RPMI7951 (cell line): ENCODE measurements at regions not wholly inside any gene's neighbourhood (a gene's known extent, or its start where the extent isn't known, plus 50 kb on each side); places are given as distances from the start of the nearest gene placed in this dataset.

Source experiments
- DNase-seq: peaks from one replicate; pipeline ENCODE4 v3.0.0-alpha.2; 2012; ENCODE audit warnings: low read depth

DNA sequence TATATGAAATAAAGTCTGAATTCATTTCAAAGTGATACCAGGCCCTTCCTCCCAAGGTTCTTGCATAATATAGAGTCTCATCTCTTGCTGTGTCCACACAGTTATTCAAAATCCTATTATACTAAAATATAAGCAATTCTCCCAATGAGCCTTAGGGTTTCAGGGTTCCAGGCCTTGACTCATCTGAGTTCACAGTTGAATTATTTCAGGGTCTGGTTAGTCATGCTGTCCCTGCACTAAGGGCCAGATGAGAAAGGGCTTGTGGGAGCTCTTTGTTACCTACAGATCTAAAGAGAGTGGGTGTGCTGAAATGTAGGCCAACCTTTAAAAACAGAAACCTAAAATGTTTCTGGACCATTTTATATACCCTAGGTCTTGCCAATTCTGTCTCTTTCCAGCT lies 337.5 kb upstream of the LRRC7 start:
- no peak for DNase-seq

GRCh38 chr1:69233463-69233862 lies 334.3 kb upstream of the LRRC7 start:
- DNase-seq: no peak

DNA sequence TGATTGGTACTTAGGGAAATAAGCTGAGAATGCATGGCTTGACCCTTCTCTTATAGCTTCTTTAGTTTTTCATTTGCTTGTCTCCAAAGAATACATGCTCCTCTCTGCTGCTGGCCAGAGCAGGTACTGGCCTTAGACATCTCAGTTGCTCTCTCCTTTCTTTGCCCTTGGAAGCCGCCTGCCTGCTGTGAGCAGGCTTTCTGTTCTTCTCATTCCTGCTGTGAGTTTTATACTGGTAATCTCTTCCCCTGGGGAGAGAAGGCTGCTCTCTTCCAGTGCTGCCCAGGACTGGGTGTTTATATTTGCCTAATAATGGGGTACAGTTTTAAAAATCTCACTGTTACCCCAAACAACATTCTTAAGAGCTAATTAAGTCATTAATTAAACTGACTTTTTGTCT lies 323.5 kb upstream of the LRRC7 start:
- no peak for DNase-seq

DNA sequence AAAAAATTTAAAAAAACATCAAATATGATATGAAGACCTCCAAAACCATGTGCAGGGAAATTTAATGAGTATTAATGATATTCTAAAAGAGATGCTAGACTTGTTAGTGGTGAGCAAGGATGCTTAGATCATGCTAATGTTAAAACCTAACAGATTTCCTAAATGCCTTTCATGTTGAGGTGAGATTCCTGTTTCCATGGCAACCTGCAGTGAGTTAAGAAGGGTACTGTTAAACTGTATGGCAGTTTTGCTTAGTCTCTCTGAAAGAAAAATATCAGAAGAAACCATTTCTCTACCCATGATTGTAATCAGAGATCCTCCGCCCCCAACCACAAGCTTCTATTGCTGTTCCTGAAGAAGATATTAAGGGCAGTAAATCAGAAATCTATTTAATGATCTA lies 321.6 kb upstream of the LRRC7 start:
- DNase-seq: no peak

DNA sequence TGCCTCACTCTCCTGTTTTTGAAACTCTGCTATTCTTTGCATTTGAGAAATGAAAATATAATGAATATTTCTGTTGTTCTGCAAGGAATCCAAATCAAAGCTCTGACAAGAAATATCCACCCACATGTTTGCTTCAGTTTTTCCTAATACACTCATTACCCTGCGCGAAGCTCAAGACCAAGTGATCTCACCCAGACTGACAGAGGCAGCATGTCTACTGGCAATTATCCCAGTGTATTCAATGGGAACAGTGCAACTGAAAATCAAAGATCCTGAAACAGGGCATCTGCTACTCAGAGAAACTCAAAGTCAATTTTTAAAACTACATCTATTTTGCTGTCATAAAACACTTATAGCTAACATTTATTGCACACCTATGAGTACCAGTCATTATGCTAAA lies 321.0 kb upstream of the LRRC7 start:
- no peak for DNase-seq

DNA sequence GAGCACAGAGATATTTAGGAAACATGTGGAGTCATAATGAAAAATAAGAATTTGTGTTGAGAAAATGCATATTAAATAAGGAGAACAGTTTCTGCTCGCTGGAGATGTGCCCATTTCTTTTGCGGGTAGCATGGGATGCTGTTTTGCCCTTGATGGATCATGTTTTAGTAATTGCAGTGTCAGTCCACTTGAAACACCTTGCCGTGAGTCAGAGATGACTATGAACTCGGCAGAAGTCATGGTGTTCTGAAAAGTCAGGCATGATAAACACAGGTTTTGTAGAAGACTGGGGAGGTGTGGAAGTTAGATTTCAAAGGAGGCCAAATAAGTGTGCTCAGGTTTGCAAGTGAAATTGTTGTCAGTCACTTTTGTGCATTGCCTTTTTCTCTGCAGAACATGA lies 315.0 kb upstream of the LRRC7 start:
- DNase-seq: no peak

DNA sequence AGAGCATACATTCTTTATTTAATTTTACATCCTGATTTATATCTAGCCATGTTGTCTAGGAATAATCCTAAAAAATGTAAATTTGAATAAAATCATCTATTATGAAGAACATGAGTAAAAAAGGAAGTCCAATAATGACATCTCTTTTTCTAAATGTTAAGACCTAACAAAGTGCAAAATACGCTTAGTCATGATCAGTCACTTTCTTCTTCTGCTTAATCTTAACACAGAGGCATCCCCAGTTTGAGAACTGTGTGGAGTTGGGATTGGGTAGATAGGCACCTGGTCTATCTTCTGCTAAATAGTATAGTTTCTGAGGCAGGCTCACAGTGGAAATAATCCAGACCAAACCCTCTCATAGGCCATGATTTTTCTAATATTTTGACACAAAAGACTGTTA lies 311.7 kb upstream of the LRRC7 start:
- DNase-seq: no peak

- no peak for DNase-seq
These were observed 308.9 kb upstream of the LRRC7 start for GRCh38 chr1:69258842-69259241.

GRCh38 chr1:69263921-69264391 lies 303.8 kb upstream of the LRRC7 start:
- DNase-seq: no peak

- DNase-seq: no peak
These were observed 298.2 kb upstream of the LRRC7 start for GRCh38 chr1:69269491-69269890.

- no peak for DNase-seq
These were observed 296.1 kb upstream of the LRRC7 start for GRCh38 chr1:69271587-69272125.

DNA sequence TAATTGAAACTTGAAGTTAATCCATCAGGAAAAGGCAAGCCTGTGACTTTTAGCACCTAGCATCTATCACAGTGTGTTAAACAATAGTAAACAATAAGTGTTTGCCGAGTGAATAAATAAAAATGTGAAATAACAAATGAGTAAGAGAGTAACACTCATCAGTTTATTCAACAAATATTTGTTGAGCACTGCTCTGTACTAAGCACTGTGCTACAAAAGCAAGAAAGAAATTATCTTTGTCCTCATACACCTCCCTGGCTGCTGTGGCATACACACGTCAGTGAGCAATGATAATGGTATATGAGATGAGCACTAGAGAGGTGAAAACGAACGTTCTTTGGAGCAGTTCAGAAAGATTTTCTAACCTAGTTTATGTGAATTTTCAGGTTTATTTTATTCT lies 295.0 kb upstream of the LRRC7 start:
- no peak for DNase-seq

GRCh38 chr1:69278923-69279322 lies 288.8 kb upstream of the LRRC7 start:
- no peak for DNase-seq

DNA sequence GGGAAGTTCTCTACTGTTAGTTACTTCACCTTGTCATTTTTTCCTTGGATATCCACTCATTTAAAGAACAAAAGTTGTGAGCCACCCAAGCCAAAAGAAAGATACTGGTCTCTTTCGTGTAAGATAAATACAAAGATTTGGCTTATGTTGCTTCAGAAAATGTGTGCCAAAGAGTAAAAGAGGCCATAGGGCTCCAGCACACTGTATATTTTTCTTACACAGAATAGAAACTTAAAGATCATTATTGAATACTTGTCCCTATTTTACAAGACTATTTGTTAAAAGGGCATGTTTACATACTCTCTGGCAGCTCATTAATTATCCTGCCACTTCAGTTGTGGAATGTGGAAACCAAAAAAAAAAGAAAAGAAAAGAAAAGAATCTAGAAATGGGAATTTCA lies 284.2 kb upstream of the LRRC7 start:
- no peak for DNase-seq

DNA sequence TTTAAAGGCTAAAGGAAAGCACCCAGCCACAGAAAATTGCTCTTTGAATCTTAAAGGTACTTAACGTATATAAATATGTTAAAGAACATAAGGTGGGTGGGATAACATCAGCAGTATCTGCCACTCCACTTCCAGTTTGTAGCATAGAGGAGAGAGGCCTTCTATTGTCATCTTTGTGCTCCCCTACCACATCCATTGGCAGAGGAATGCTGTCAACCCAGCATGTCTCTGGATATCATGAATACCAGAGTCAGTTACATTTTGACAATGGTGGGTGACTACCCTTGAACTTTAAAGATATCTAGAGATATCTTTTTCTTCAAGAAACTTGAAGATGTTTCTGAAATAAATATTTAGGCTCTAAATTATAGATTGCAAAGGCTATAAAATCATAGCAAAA lies 283.2 kb upstream of the LRRC7 start:
- DNase-seq: no peak

DNA sequence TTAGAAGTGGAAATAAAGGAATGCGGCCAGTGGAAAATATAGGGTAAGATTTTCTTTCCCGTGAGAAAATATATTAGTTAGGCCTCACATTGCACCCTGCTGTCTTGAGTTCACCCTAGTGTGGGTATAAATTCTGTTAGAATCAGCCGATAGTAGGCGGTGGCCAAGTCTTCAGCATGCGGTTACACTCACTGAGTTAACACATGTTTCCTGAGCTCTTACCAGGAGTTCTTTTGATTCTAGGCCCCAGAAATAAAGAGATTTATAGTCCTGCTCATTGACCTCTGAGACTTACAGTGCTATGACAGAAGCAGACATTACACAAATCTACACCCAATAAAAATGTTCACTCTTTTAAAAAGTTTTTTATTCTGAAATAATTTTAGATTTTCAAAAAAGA lies 279.3 kb upstream of the LRRC7 start:
- no peak for DNase-seq

DNA sequence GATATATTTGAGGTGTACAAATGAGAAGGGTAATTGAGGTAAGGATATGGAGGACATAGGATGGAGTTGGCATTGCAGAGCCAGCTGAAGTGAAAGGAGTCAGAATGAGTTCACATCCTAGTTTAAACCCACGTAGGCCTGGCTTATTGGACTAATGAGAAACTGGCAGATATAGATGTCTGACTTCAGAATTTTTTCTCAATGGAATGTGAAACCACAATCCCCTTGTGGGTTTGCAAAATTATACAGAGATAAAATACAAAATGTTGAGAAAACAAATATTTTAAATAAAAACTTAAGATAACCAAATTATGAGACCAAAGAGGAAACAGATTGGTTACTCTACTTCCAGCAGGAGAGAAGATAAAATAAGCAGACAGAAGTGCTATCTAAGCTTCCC lies 277.4 kb upstream of the LRRC7 start:
- DNase-seq: no peak

GRCh38 chr1:69291541-69291940 lies 276.2 kb upstream of the LRRC7 start:
- DNase-seq: no peak

GRCh38 chr1:69292833-69293232 lies 274.9 kb upstream of the LRRC7 start:
- DNase-seq: no peak

DNA sequence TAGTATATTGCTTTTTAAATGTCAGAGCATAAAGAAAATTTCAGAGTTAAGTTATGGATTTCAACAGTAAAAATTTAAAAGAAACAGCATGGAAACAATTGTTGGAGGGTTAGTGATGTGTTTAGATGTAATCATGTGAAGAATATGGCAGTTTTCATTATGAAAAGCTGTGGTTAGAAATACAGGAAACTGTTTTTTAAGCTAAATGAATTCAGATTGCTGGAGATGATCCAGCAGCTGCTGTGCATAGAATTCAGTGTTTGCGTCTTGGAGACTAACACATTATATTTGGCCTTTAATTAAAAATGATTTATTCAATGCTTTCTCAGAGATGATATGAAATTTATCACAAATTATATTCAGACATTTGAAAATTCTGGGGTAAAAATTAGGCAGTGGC lies 273.6 kb upstream of the LRRC7 start:
- DNase-seq: no peak

GRCh38 chr1:69295265-69295664 lies 272.5 kb upstream of the LRRC7 start:
- no peak for DNase-seq

GRCh38 chr1:69305621-69306020 lies 262.1 kb upstream of the LRRC7 start:
- DNase-seq: no peak

DNA sequence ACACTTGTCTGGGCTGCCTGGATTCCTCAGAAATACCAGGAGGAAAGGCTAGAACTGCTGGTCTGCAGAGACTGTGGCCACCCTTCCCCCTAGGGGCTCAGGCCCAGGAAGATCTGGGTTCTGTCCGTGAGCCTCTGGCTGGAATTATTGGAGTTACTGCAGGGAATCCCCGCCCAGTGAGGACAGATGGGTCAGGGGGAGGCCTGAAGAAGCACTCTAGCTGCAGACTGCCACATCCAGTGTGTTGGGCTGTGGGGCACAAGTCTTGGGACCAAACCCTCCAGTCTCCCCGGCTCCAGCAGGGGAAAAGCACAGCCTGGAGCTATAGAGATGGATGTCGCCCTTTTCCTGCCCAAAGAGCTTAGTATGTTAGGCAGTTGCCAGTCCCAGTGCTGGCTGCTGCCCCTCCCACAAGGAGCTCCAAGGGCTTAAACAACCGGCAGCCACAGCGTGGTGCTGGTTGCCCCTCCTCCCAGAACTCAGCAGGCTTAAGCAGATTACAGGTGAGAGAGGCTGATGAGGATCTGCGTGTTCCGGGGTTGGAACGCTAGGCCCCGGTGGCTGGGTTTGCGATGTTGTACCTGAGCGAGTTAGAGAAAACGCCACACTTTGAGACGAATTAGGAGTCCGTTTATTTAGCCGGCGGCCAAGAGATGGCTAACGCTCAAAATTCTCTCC lies 255.5 kb upstream of the LRRC7 start:
- DNase-seq: no peak

- no peak for DNase-seq
These were observed 254.6 kb upstream of the LRRC7 start for GRCh38 chr1:69313118-69313517.
